Endothelial cell of umbilical vein (primary cell): ENCODE measurements at regions not wholly inside any gene's neighbourhood (a gene's known extent, or its start where the extent isn't known, plus 50 kb on each side); places are given as distances from the start of the nearest gene placed in this dataset.

Experiments
- BruUV-seq: library from RNA; stranded (reverse); fragments of 400-500 nt; replicated peaks from 2 replicates; lab custom pipeline; 2021; lab: Mats Ljungman, UMichigan
- CTCF ChIA-PET: fragments of 300-600, 350-600 bp; sonication (Branson Sonifier 250); formaldehyde crosslinking; loops from one replicate; lab custom pipeline; 2021; ENCODE audit warnings: antibody characterized with exemption, inconsistent platforms; lab: Charles Lee
- POLR2A ChIA-PET: fragments of 300-600, 350-600 bp; sonication (Branson Sonifier 250); formaldehyde crosslinking; loops from one replicate; lab custom pipeline; 2021; ENCODE audit warnings: antibody characterized with exemption, inconsistent platforms; lab: Charles Lee
- DNase-seq: peaks from one replicate; pipeline ENCODE4 v3.0.0-alpha.2; 2011; ENCODE audit warnings: low read depth, low spot score
- FAIRE-seq: peaks from 2 replicates; lab custom pipeline; 2011; peaks lifted over from hg19 to GRCh38; lab: Jason Lieb, UNC
- H2AFZ ChIP-seq: 2 replicates; pipeline ENCODE4 v1.6.0; 2012; ENCODE audit warnings: low read depth, low read length, control low read depth, inconsistent platforms
- H3K27ac ChIP-seq: 2 replicates; pipeline ENCODE4 v1.5.1; 2011; ENCODE audit warnings: low read depth, mild to moderate bottlenecking, control low read depth, low read length, moderate library complexity; ENCODE audit not compliant: insufficient read depth
- H3K27me3 ChIP-seq, 2 experiments: 2 replicates each; pipeline versions ENCODE4 v1.6.0 to v1.6.1; 2011; ENCODE audit warnings: low read length in 2 of 2, mixed read lengths in 1 of 2; ENCODE audit not compliant: control insufficient read depth in 2 of 2, insufficient read depth in 2 of 2
- H3K36me3 ChIP-seq, 2 experiments: 2 replicates in 1 of 2; 3 replicates in 1 of 2; pipeline ENCODE4 v1.5.1; 2011; ENCODE audit warnings: low read length in 2 of 2, mild to moderate bottlenecking in 1 of 2, moderate library complexity in 1 of 2; ENCODE audit not compliant: control insufficient read depth in 2 of 2, insufficient read depth in 2 of 2; ENCODE audit errors: extremely low read depth in 1 of 2
- H3K4me1 ChIP-seq: 3 replicates; pipeline ENCODE4 v1.5.1; 2011; ENCODE audit warnings: mild to moderate bottlenecking, low read length; ENCODE audit not compliant: control insufficient read depth, insufficient read depth; ENCODE audit errors: extremely low read depth
- H3K4me2 ChIP-seq: 2 replicates; pipeline ENCODE4 v1.6.1; 2011; ENCODE audit warnings: low read length, control low read depth, mixed read lengths; ENCODE audit not compliant: insufficient read depth
- H3K4me3 ChIP-seq, 3 experiments: fragments of 200-600 bp in 1 of 3; sonication (generic), shearing (Covaris generic) in 1 of 3; replicated peaks in 1 of 3; 2 replicates each; pipeline ENCODE4 v1.5.1; 2011 to 2016; ENCODE audit warnings: control low read depth in 3 of 3, low read length in 3 of 3, mild to moderate bottlenecking in 2 of 3, inconsistent platforms in 1 of 3, low read depth in 1 of 3, moderate library complexity in 1 of 3; ENCODE audit not compliant: insufficient read depth in 1 of 3
- H3K79me2 ChIP-seq: 2 replicates; pipeline ENCODE4 v1.6.0; 2012; ENCODE audit warnings: low read length, inconsistent platforms; ENCODE audit not compliant: control insufficient read depth, insufficient read depth
- H3K9ac ChIP-seq: replicated peaks from 2 replicates; pipeline ENCODE3; 2011; ENCODE audit warnings: low read length, control low read depth; ENCODE audit not compliant: insufficient read depth; ENCODE audit errors: extremely low read depth
- H3K9me1 ChIP-seq: replicated peaks from 3 replicates; pipeline ENCODE4 v1.6.0; 2011; ENCODE audit warnings: mild to moderate bottlenecking, low read length; ENCODE audit not compliant: control insufficient read depth, insufficient read depth; ENCODE audit errors: extremely low read depth
- H3K9me3 ChIP-seq: replicated peaks from 2 replicates; pipeline ENCODE4 v1.5.1; 2012; ENCODE audit warnings: low read length, inconsistent platforms; ENCODE audit not compliant: control insufficient read depth, insufficient read depth
- H4K20me1 ChIP-seq: replicated peaks from 2 replicates; pipeline ENCODE3; 2011; ENCODE audit warnings: mild to moderate bottlenecking, low read length; ENCODE audit not compliant: control insufficient read depth, insufficient read depth; ENCODE audit errors: extremely low read depth
- EZH2 ChIP-seq: IDR thresholded peaks from 2 replicates; pipeline ENCODE4 v1.6.1; 2012; ENCODE audit warnings: borderline replicate concordance, low read depth, mild to moderate bottlenecking, moderate library complexity, low read length, inconsistent platforms; ENCODE audit not compliant: severe bottlenecking
- FOS ChIP-seq: IDR thresholded peaks from 2 replicates; pipeline ENCODE4 v1.6.1; 2011; ENCODE audit warnings: mild to moderate bottlenecking, low read length, moderate library complexity, borderline replicate concordance; ENCODE audit not compliant: insufficient read depth
- GATA2 ChIP-seq: IDR thresholded peaks from 2 replicates; pipeline ENCODE4 v1.7.0; 2011; ENCODE audit warnings: low read depth, mild to moderate bottlenecking, moderate library complexity, mixed read lengths, low read length; ENCODE audit not compliant: insufficient read length, insufficient read depth
- JUN ChIP-seq: IDR thresholded peaks from 2 replicates; pipeline ENCODE4 v1.6.1; 2011; ENCODE audit warnings: borderline replicate concordance, low read depth; ENCODE audit not compliant: insufficient read length, insufficient read depth
- MYC ChIP-seq: IDR thresholded peaks from one replicate; pipeline ENCODE4 v1.6.1; 2011; ENCODE audit warnings: mild to moderate bottlenecking, low read depth, low read length
- POLR2A ChIP-seq: IDR thresholded peaks from 2 replicates; pipeline ENCODE4 v1.6.1; 2012; ENCODE audit warnings: low read depth, mild to moderate bottlenecking, control low read depth, low read length
- POLR2AphosphoS5 ChIP-seq: IDR thresholded peaks from 2 replicates; pipeline ENCODE4 v1.6.1; 2012; ENCODE audit warnings: low read depth, mild to moderate bottlenecking, control low read depth, low read length, moderate library complexity; ENCODE audit not compliant: insufficient read depth
- dilution Hi-C: fragments of 300-500 bp; cut with MboI; formaldehyde crosslinking; loops from one replicate; pipeline ENCODE4 v1.15.0; 2019; ENCODE audit warnings: low sequenced_read_pairs; ENCODE audit not compliant: extremely low pct_ligation_motif_present
- intact Hi-C: fragments of 100-400 bp; cut with micrococcal nuclease; formaldehyde crosslinking; loops from one replicate; pipeline ENCODE4 v1.10.0; 2022
- TF ChIP-seq, protein P1 (sequence below), 2 donors: IDR thresholded peaks; 1 replicate in 1 of 2; 2 replicates in 1 of 2; pipeline ENCODE4 v1.5.1; 2011; ENCODE audit warnings: low read length in 2 of 2, mild to moderate bottlenecking in 2 of 2, moderate library complexity in 2 of 2, control low read depth in 1 of 2, inconsistent platforms in 1 of 2, low read depth in 1 of 2; ENCODE audit not compliant: insufficient read depth in 1 of 2; ENCODE audit errors: extremely low read depth in 1 of 2
- TF ChIP-seq, protein P2 (sequence below): IDR thresholded peaks from 2 replicates; pipeline ENCODE4 v1.6.1; 2011; ENCODE audit not compliant: insufficient read depth, insufficient read length

DNA sequence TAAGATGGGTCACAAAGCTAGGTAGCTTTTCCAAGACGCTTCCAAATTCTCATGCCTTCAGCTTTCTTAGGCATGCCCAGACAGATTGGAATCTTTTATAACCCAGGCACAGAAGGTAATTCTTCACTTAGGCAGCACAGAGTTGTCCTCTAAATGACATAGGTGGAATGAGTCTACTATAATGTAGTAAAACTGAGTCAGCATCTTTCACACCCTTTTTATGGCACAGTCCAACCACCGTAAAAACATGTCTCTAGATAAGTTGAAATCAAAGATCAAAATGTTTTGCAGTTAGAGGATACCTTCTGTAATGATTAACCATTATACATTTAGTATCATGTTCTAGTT lies 128.4 kb upstream of the FAT1 start:
- Histone ChIP-seq H3K79me2 (no peaks in the 10 kb centered on the region), H4K20me1 (no peaks in the 10 kb centered on the region), H3K4me2 (no peak overlapping the region), H3K36me3 (no peaks in the 10 kb centered on the region), H3K9me3 (no peaks in the 10 kb centered on the region), H3K9me1 (no peaks in the 10 kb centered on the region), H3K4me1 (no peaks in the 10 kb centered on the region), H3K4me3 (no peak overlapping the region), H3K27me3 (no peaks in the 10 kb centered on the region), H3K9ac (no peak overlapping the region), H2AFZ (no peak overlapping the region), H3K27ac (no peak overlapping the region)
- TF ChIP-seq POLR2AphosphoS5 (no peak), JUN (no peak), EZH2 (no peak), MYC (no peak), POLR2A (no peak), FOS (no peak), GATA2 (no peak)
- TF ChIP-seq, protein P1, sequence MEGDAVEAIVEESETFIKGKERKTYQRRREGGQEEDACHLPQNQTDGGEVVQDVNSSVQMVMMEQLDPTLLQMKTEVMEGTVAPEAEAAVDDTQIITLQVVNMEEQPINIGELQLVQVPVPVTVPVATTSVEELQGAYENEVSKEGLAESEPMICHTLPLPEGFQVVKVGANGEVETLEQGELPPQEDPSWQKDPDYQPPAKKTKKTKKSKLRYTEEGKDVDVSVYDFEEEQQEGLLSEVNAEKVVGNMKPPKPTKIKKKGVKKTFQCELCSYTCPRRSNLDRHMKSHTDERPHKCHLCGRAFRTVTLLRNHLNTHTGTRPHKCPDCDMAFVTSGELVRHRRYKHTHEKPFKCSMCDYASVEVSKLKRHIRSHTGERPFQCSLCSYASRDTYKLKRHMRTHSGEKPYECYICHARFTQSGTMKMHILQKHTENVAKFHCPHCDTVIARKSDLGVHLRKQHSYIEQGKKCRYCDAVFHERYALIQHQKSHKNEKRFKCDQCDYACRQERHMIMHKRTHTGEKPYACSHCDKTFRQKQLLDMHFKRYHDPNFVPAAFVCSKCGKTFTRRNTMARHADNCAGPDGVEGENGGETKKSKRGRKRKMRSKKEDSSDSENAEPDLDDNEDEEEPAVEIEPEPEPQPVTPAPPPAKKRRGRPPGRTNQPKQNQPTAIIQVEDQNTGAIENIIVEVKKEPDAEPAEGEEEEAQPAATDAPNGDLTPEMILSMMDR (IDR thresholded peaks at IDR 0.05; ENCODE audit: extremely low read depth in 1 of 2, insufficient read depth in 1 of 2, low read depth in 1 of 2, low read length in 2 of 2), result no peak
- TF ChIP-seq, protein P2, sequence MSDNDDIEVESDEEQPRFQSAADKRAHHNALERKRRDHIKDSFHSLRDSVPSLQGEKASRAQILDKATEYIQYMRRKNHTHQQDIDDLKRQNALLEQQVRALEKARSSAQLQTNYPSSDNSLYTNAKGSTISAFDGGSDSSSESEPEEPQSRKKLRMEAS, result no peak
- CTCF ChIA-PET, result no interaction called here
- POLR2A ChIA-PET, result no interaction called here
- dilution Hi-C loops, result no loop called here
- no peak for FAIRE-seq
- DNase-seq, result no peak
- BruUV-seq, result no TSS peak
- intact Hi-C loops, result no loop called here
